ENCODE measurements at regions not wholly inside any gene's neighbourhood (a gene's known extent, or its start where the extent isn't known, plus 50 kb on each side); places are given as distances from the start of the nearest gene placed in this dataset.
A peak's percentile ranks its signal among the peaks of the same experiment; 100 is the strongest.

DNA sequence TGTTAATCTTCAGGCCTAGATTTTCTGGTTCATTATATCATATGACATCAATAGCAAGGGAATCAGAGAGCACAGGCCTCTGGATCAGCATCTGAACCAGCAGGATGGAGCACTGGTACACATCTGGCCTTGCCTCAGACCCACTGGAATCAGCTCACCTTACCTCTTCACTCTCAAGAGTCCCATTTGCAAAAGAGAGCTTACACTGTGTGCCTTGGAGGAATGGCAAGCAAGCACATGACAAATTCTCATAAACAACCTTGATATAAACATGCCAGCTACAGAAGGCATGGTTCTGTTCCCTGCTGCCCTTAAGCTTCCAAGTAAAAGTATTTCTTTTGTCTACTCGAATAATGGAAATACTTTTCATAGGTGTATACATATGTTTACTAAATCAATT, 128.6 kb upstream of the CPM start:
- H3K9ac ChIP-seq (ENCODE audit: insufficient read length): no peak overlapping the region
- DNase-seq (ENCODE audit: low read depth, low spot score): no peak
- H3K4me3 ChIP-seq: no peak overlapping the region
- TF ChIP-seq POLR2AphosphoS5 (IDR thresholded peaks at IDR 0.05; ENCODE audit: borderline replicate concordance, low read depth, low read length): no peak
- no peak for TF ChIP-seq FOXP2 (optimal IDR thresholded peaks at IDR 0.05; ENCODE audit: control extremely low read depth, extremely low read length, insufficient read depth)
- TF ChIP-seq EZH2 (IDR thresholded peaks at IDR 0.05): no peak
- no peaks in the 10 kb centered on the region for H3K36me3 ChIP-seq (ENCODE audit: insufficient read depth, low read length)
- no peak overlapping the region for H3K27ac ChIP-seq
- H3K9me3 ChIP-seq (ENCODE audit: low read depth, low read length): no peaks in the 10 kb centered on the region

DNA sequence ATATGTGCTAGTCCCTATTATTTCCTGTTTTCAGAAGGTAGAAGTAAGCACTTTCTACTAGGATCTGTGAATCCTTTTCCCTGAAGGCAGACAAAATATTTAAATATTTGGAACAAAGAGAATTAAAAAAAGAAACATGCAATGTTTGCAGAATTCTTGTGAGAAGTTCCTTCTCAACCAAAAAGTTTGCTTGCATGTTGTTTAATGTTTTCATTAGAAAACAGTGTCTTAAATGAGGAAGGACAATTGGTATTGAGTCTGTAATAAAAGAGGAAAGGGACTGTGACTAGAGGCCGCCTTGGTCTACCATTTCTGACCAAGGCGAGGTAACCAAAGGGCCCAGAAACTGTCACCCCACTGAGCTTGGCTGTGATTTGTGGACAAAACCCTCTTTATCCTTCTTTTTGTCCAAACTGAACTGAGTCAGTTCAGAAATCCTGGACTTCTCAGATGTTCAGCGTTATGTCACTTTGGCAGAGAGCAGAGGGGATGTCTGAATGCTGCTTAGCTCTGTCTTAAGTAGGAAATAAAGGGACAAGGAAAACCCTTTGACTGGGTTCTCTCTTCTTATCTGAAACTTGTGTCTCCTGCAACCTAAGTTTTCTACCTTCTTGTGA, 129.8 kb upstream of the CPM start:
- no peak overlapping the region; the same call in 1 of the 2 replicates for H3K4me3 ChIP-seq
- H3K36me3 ChIP-seq (ENCODE audit: insufficient read depth, low read length): no peaks in the 10 kb centered on the region
- peak overlapping the region; percentile 30 for H3K9ac ChIP-seq (ENCODE audit: insufficient read length)
- peak overlapping the region; percentile 72 for H3K27ac ChIP-seq
- TF ChIP-seq EZH2 (IDR thresholded peaks at IDR 0.05) (no peak), FOXP2 (optimal IDR thresholded peaks at IDR 0.05; ENCODE audit: control extremely low read depth, extremely low read length, insufficient read depth) (no peak), POLR2AphosphoS5 (IDR thresholded peaks at IDR 0.05; ENCODE audit: borderline replicate concordance, low read depth, low read length) (no peak)
- H3K9me3 ChIP-seq (ENCODE audit: low read depth, low read length): no peaks in the 10 kb centered on the region
- no peak for DNase-seq (ENCODE audit: low read depth, low spot score)

DNA sequence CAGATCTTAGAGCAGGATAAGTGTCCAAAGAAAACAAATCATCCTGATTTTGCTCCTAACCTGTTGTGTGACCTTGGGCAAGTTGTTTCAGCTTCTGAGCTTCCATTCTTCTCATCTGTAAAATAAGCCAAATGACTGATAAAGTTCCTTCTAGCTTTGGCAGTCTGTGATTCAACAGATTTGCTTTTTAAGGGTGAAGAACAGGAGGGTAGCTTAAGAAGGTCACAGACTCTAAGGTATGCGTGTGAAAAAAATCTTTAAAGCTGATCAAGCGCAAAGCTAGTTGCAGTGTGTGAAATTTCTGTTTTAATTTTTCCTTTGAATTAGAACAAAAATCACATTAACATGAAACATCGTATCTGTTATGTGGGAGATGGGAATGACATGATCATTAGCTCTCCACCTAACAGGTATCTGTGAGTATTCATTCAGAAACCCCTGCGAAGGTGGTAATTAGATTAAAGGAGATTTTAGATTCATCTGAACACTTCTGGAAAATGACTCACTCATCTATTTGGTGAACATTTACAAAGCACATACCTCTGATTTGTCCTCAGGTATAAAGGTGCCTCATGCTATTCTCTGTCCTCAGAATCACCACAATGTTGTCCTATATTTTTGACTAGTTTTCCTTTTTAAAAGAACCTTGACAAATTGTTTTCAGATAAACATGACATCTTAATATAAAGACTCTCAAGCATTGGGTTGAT, 131.9 kb upstream of the CPM start:
- Histone ChIP-seq H3K9me3 (ENCODE audit: low read depth, low read length) (no peaks in the 10 kb centered on the region), H3K36me3 (ENCODE audit: insufficient read depth, low read length) (no peaks in the 10 kb centered on the region), H3K9ac (ENCODE audit: insufficient read length) (no peak overlapping the region), H3K4me3 (no peak overlapping the region), H3K27ac (no peak overlapping the region)
- no peak for DNase-seq (ENCODE audit: low read depth, low spot score)
- TF ChIP-seq POLR2AphosphoS5 (IDR thresholded peaks at IDR 0.05; ENCODE audit: borderline replicate concordance, low read depth, low read length) (no peak), EZH2 (IDR thresholded peaks at IDR 0.05) (no peak), FOXP2 (optimal IDR thresholded peaks at IDR 0.05; ENCODE audit: control extremely low read depth, extremely low read length, insufficient read depth) (no peak)

DNA sequence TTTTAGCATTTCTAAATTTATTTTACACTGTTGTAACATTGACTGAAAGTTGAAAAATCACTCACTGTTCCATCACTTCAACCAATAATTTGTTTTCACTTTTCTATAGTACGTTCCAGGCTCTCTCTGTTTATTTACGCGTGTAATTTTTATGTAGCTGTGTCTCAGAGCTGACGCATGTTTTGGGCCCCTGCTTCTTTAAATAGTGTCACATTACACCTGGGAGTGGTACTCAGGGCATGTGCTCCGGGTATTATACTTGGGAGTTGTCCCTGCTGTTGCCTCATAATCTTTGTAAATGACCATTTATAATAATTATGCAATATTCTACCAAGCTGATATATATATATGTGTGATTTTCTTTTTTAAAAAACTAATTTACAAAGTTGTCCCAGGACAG, 132.8 kb upstream of the CPM start:
- Histone ChIP-seq H3K9me3 (ENCODE audit: low read depth, low read length) (no peaks in the 10 kb centered on the region), H3K4me3 (no peak overlapping the region), H3K9ac (ENCODE audit: insufficient read length) (no peak overlapping the region), H3K27ac (no peak overlapping the region), H3K36me3 (ENCODE audit: insufficient read depth, low read length) (no peaks in the 10 kb centered on the region)
- TF ChIP-seq POLR2AphosphoS5 (IDR thresholded peaks at IDR 0.05; ENCODE audit: borderline replicate concordance, low read depth, low read length): no peak
- no peak for DNase-seq (ENCODE audit: low read depth, low spot score)

DNA sequence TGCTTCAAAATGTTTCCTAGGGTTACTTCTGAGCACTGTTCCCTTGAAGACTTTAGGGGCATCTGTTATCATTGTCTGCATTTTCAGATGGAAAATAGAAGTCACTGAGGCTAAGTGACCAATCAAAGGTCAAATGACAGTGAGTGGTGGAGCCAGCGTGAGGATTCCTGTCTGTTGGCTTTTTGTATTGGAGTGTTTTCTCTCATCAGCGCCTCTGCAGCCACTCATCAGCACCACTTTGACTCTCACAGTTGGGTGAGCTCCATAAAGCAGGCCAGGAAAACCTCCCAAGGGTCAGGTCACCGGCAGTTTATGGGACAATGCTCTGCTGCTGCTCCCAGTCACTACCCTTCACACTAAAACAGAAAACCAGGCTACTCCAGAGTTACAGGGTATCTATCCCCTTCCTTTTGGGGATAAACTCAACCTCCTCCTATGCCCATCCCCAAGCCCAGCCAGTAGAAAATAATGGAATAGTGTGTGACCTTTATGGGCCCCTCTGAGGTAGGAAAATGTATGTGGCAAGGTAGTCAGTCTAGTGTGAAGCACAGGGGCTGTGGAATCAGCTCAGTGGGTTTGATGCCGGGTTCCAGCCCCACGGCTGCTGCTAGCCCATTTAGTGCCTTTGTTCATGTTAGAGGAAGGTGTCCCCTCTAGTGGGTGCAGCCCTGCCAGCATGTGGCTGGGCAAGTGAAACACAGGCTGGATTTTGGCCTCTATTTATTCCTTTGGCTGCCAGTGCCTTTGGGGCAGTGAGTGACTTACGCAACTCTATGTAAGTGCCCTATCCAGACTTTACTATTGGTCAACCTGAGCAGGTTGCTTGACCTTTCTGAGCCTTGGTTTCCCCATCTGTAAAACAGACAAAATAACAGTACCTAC, 133.8 kb upstream of the CPM start:
- no peak overlapping the region; the same call in 1 of the 2 replicates for H3K27ac ChIP-seq
- no peak overlapping the region for H3K4me3 ChIP-seq
- TF ChIP-seq EZH2 (IDR thresholded peaks at IDR 0.05): no peak
- no peak for TF ChIP-seq POLR2AphosphoS5 (IDR thresholded peaks at IDR 0.05; ENCODE audit: borderline replicate concordance, low read depth, low read length)
- TF ChIP-seq FOXP2 (optimal IDR thresholded peaks at IDR 0.05; ENCODE audit: control extremely low read depth, extremely low read length, insufficient read depth): no peak
- no peak for DNase-seq (ENCODE audit: low read depth, low spot score)
- no peaks in the 10 kb centered on the region for H3K9me3 ChIP-seq (ENCODE audit: low read depth, low read length)
- H3K36me3 ChIP-seq (ENCODE audit: insufficient read depth, low read length): no peaks in the 10 kb centered on the region
- H3K9ac ChIP-seq (ENCODE audit: insufficient read length): no peak overlapping the region

DNA sequence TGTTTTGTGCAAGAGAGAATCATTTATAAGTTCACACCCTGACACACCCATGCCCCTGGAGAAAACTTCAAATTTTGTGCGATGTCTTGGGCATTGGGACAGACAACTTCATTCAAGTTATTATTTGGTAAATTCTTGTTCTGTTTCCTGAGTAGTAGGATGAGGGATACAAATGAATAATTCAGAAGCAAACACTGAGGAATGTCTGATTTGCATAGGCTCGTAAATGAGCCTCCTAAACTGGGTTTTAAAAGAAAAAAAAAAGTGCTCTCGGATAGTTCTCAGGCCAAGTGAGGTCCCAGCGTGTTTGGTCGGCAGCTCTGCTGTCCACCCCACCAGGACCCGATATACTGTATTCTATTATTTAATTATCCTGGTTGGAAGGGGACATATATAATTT, 134.7 kb upstream of the CPM start:
- Histone ChIP-seq H3K4me3 (peak overlapping the region; percentile 51), H3K27ac (peak overlapping the region; percentile 27), H3K9ac (ENCODE audit: insufficient read length) (no peak overlapping the region), H3K36me3 (ENCODE audit: insufficient read depth, low read length) (no peaks in the 10 kb centered on the region), H3K9me3 (ENCODE audit: low read depth, low read length) (no peaks in the 10 kb centered on the region)
- no peak for DNase-seq (ENCODE audit: low read depth, low spot score)
- TF ChIP-seq FOXP2 (optimal IDR thresholded peaks at IDR 0.05; ENCODE audit: control extremely low read depth, extremely low read length, insufficient read depth) (peak; percentile 52), EZH2 (IDR thresholded peaks at IDR 0.05) (no peak), POLR2AphosphoS5 (IDR thresholded peaks at IDR 0.05; ENCODE audit: borderline replicate concordance, low read depth, low read length) (no peak)

DNA sequence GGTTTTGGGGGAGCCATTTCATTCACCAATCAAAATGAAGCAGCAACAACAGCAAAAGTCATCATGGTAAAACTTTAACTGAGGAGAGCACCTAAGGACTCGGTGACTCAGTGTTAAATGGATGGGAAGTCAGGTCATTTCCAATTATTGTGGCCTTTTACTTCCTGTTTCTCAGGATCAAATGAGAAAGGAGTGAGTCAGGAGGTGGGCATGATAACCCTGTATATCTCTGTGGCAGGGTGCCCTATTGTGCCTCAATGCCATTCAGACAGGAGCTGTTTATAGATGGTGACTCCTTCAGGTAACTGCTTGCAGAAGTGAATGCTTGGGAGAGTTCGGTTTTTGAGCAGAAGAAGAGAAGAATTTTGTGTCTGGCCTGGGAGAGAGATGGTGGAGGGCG, 135.5 kb upstream of the CPM start:
- no peaks in the 10 kb centered on the region for H3K9me3 ChIP-seq (ENCODE audit: low read depth, low read length)
- TF ChIP-seq POLR2AphosphoS5 (IDR thresholded peaks at IDR 0.05; ENCODE audit: borderline replicate concordance, low read depth, low read length): no peak
- no peak for TF ChIP-seq EZH2 (IDR thresholded peaks at IDR 0.05)
- TF ChIP-seq FOXP2 (optimal IDR thresholded peaks at IDR 0.05; ENCODE audit: control extremely low read depth, extremely low read length, insufficient read depth): no peak
- no peak overlapping the region for H3K9ac ChIP-seq (ENCODE audit: insufficient read length)
- no peaks in the 10 kb centered on the region for H3K36me3 ChIP-seq (ENCODE audit: insufficient read depth, low read length)
- DNase-seq (ENCODE audit: low read depth, low spot score): no peak
- H3K27ac ChIP-seq: peak overlapping the region; percentile 27; the same call in 1 of the 2 replicates
- peak overlapping the region; percentile 51; the same call in 1 of the 2 replicates for H3K4me3 ChIP-seq

DNA sequence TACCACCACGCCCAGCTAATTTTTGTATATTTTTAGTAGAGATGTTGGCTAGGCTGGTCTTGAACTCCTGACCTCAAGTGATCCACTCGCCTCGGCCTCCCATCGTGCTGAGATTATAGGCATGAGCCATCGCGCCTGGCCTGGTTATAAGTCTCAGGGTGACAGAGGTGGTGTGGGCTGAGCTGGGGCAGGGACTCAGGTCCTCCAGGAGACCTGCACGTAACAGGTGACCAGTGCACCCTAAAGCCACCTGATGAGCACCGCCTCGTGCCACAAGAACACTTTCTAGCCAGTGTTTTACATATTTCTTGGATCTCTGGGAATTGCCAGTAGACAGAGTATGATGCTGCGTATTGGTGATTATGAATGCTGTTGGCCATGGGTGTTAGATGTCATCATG, 136.5 kb upstream of the CPM start:
- no peaks in the 10 kb centered on the region for H3K9me3 ChIP-seq (ENCODE audit: low read depth, low read length)
- H3K4me3 ChIP-seq: no peak overlapping the region
- TF ChIP-seq EZH2 (IDR thresholded peaks at IDR 0.05): no peak
- TF ChIP-seq POLR2AphosphoS5 (IDR thresholded peaks at IDR 0.05; ENCODE audit: borderline replicate concordance, low read depth, low read length): no peak
- TF ChIP-seq FOXP2 (optimal IDR thresholded peaks at IDR 0.05; ENCODE audit: control extremely low read depth, extremely low read length, insufficient read depth): no peak
- DNase-seq (ENCODE audit: low read depth, low spot score): no peak
- H3K27ac ChIP-seq: no peak overlapping the region
- no peak overlapping the region for H3K9ac ChIP-seq (ENCODE audit: insufficient read length)
- no peaks in the 10 kb centered on the region for H3K36me3 ChIP-seq (ENCODE audit: insufficient read depth, low read length)
